ENCODE measurements at regions not wholly inside any gene's neighbourhood (a gene's known extent, or its start where the extent isn't known, plus 50 kb on each side); places are given as distances from the start of the nearest gene placed in this dataset.
"Not testable (repeated sequence)": the region's sequence is repeated elsewhere in the genome, so short reads cannot be mapped to it uniquely, and the experiment has no call there.

GRCh38 chr6:74181471-74181870 is 485.5 kb downstream of the CD109 start:
- no peak for DNase-seq (ENCODE audit: low spot score)

- DNase-seq (ENCODE audit: low spot score), result no peak
These were observed 481.5 kb downstream of the CD109 start for GRCh38 chr6:74177506-74177905.

- DNase-seq (ENCODE audit: low spot score), result not testable (repeated sequence)
These were observed 474.5 kb downstream of the CD109 start for GRCh38 chr6:74170550-74170949.

GRCh38 chr6:74170118-74170517 is 474.1 kb downstream of the CD109 start:
- DNase-seq (ENCODE audit: low spot score), result no peak

- DNase-seq (ENCODE audit: low spot score), result no peak
These were observed 472.0 kb downstream of the CD109 start for GRCh38 chr6:74167976-74168375.

GRCh38 chr6:74167511-74167910 is 471.5 kb downstream of the CD109 start:
- no peak for DNase-seq (ENCODE audit: low spot score)

GRCh38 chr6:74166849-74167248 is 470.8 kb downstream of the CD109 start:
- no peak for DNase-seq (ENCODE audit: low spot score)

- no peak for DNase-seq (ENCODE audit: low spot score)
These were observed 465.4 kb downstream of the CD109 start for GRCh38 chr6:74161380-74161779.

GRCh38 chr6:74152096-74152675 is 456.2 kb downstream of the CD109 start:
- DNase-seq (ENCODE audit: low spot score), result no peak

- no peak for DNase-seq (ENCODE audit: low spot score)
These were observed 449.9 kb downstream of the CD109 start for GRCh38 chr6:74145931-74146330.

GRCh38 chr6:74137911-74138310 is 441.9 kb downstream of the CD109 start:
- DNase-seq (ENCODE audit: low spot score), result no peak

GRCh38 chr6:74134327-74134726 is 438.3 kb downstream of the CD109 start:
- DNase-seq (ENCODE audit: low spot score), result no peak

- no peak for DNase-seq (ENCODE audit: low spot score)
These were observed 437.1 kb downstream of the CD109 start for GRCh38 chr6:74133073-74133472.

- DNase-seq (ENCODE audit: low spot score), result no peak
These were observed 434.6 kb downstream of the CD109 start for GRCh38 chr6:74130641-74131040.

- DNase-seq (ENCODE audit: low spot score), result no peak
These were observed 432.5 kb downstream of the CD109 start for GRCh38 chr6:74128536-74128935.

- no peak for DNase-seq (ENCODE audit: low spot score)
These were observed 421.1 kb downstream of the CD109 start for GRCh38 chr6:74117113-74117512.

GRCh38 chr6:74115674-74116073 is 419.7 kb downstream of the CD109 start:
- DNase-seq (ENCODE audit: low spot score), result no peak

GRCh38 chr6:74114428-74114827 is 418.4 kb downstream of the CD109 start:
- no peak for DNase-seq (ENCODE audit: low spot score)

GRCh38 chr6:74113901-74114300 is 417.9 kb downstream of the CD109 start:
- no peak for DNase-seq (ENCODE audit: low spot score)

- no peak for DNase-seq (ENCODE audit: low spot score)
These were observed 407.4 kb downstream of the CD109 start for GRCh38 chr6:74103417-74103816.

GRCh38 chr6:74100719-74101287 is 404.8 kb downstream of the CD109 start:
- no peak for DNase-seq (ENCODE audit: low spot score)

GRCh38 chr6:74096329-74096728 is 400.3 kb downstream of the CD109 start:
- no peak for DNase-seq (ENCODE audit: low spot score)

GRCh38 chr6:74093361-74093760 is 397.4 kb downstream of the CD109 start:
- DNase-seq (ENCODE audit: low spot score), result no peak

GRCh38 chr6:74091794-74092157 is 395.8 kb downstream of the CD109 start:
- no peak for DNase-seq (ENCODE audit: low spot score)

All from activated CD4-positive, alpha-beta T cell treated with anti-CD3 and anti-CD28 coated beads, Interleukin-2, Interleukin-4, amounts not matched to agents 100 ng/mL and 50 ng/mL, durations not matched to agents 16 hours and 8 hours (primary cell).